GM13977 (cell line): ENCODE measurements at regions not wholly inside any gene's neighbourhood (a gene's known extent, or its start where the extent isn't known, plus 50 kb on each side); places are given as distances from the start of the nearest gene placed in this dataset.

ENCODE experiments used
- DNase-seq: peaks from one replicate; pipeline ENCODE4 v3.0.0; 2012; ENCODE audit warnings: low spot score
- in situ Hi-C: fragments of 300-500 bp; cut with MboI; formaldehyde crosslinking; loops from one replicate; pipeline ENCODE4 v1.12.0; 2022; ENCODE audit warnings: low sequenced_read_pairs, low pct_unique_long_range_greater_than_20kb, mixed read lengths, inconsistent platforms; ENCODE audit not compliant: unreplicated experiment
- TF ChIP-seq, protein P1 (sequence below): IDR thresholded peaks from 2 replicates; pipeline ENCODE4 v1.5.1; 2012; ENCODE audit warnings: mild to moderate bottlenecking, control low read depth; ENCODE audit not compliant: insufficient read depth; ENCODE audit errors: extremely low read depth, missing control alignments

DNA sequence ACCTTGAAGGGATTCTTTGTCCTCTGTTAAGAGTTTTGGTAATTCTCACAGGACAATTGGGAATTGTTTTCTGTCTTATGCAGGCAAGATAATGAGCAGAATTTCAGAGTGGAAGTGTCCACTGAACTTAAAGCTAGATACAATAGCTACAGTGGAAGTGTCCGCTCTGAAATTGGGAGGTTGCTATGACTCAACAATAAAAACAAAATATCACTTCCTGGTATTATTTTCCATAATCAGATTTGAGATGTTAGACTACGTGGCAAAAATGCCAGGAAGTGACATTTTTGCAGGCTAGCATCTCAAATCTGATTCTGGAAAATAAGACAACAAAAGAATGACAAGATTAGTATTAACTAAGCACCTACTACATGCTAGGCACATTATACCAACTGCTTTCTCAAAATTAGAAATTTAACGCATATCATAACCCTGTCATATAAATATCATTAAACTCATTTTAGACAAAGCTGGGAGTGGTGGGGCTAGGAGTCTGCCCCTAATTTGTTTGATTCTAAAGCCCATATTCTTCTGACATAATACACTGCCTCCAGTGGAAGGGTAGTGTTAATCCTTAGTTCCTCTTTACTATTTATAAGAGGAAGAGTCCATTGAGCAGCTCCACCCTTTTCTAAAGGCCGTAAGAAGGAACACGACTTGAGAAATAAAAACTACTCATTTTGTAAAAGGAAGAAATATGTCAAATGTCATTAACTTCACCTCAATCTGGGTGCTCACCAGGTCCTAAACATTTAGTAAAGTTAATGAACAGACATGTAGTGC lies 266.9 kb upstream of the STT3B start:
- TF ChIP-seq, protein P1, sequence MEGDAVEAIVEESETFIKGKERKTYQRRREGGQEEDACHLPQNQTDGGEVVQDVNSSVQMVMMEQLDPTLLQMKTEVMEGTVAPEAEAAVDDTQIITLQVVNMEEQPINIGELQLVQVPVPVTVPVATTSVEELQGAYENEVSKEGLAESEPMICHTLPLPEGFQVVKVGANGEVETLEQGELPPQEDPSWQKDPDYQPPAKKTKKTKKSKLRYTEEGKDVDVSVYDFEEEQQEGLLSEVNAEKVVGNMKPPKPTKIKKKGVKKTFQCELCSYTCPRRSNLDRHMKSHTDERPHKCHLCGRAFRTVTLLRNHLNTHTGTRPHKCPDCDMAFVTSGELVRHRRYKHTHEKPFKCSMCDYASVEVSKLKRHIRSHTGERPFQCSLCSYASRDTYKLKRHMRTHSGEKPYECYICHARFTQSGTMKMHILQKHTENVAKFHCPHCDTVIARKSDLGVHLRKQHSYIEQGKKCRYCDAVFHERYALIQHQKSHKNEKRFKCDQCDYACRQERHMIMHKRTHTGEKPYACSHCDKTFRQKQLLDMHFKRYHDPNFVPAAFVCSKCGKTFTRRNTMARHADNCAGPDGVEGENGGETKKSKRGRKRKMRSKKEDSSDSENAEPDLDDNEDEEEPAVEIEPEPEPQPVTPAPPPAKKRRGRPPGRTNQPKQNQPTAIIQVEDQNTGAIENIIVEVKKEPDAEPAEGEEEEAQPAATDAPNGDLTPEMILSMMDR, result no peak
- in situ Hi-C loops, result no loop called here
- DNase-seq, result no peak

DNA sequence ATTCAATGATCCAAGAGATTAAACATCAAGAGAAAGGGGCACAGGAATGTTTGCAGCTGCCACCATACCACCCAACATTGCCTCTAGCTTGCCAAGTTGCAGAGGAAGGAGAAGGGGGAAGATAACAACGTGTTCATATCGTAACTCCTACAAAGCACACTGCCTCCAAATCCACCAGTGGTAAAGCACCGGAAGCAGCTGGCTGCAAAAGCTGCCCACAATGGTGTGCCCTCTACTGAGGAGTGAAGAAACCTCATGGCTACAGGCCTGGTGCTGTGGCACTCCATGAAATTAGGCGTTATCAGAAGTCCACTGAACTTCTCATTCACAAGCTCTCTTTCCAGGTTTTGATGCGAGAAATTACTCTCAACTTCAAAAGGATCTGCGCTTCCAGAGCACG lies 263.9 kb upstream of the STT3B start:
- TF ChIP-seq, protein P1, result no peak
- no peak for DNase-seq
- in situ Hi-C loops, result no loop called here

DNA sequence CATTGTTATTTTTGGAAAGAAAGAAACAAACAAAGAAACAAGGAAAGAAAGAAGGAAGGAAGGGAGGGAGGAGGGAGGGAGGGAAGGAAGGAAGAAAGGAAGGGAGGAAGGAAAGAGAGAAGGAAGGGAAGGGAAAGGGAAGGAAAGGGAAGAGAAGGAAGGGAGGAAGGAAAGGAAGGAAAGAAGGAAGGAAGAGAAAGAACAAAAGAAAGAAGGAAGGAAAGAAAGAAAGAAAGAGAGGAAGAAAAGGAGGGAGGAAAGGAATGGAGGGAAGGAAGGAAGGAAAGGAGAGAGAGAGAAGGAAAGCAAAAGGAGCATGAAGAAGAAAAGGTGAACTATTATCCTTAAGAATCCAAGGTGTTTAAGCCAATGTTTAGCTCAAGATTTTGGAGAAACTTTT lies 262.7 kb upstream of the STT3B start:
- no peak for DNase-seq
- in situ Hi-C loops, result no loop called here
- TF ChIP-seq, protein P1, result no peak

DNA sequence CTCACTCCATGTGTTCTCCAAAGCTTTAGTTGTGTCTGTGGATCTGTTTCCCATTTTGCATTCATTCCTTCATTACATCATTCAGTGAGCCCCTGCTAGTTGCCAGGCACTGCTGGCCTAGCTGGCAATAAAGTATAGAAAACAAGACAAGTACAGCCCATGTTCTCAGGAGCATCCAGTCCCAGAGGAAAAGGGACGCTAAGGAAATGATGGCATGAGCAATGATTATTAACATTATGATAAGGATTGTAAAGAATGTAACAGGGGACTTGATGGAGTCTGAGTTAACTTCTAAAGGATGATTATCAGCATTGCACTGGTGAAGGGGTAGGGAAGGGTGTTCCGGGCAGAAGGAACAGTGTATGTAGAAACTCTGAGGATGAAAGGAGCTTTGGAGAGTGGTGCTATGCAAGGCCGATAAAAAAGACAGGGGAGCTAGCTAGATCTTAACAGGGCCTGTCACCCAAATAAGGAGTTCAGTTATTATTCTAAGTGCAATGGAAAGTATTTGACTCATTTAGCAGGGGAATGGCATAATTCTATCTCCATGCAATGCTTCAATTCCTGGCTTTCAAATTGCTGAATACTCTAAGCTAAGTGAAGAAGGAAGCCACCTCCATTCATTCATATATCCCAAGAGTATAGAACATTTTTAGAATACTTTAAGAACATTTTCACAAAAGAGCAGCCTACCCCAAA lies 258.2 kb upstream of the STT3B start:
- in situ Hi-C loops, result no loop called here
- DNase-seq, result no peak

DNA sequence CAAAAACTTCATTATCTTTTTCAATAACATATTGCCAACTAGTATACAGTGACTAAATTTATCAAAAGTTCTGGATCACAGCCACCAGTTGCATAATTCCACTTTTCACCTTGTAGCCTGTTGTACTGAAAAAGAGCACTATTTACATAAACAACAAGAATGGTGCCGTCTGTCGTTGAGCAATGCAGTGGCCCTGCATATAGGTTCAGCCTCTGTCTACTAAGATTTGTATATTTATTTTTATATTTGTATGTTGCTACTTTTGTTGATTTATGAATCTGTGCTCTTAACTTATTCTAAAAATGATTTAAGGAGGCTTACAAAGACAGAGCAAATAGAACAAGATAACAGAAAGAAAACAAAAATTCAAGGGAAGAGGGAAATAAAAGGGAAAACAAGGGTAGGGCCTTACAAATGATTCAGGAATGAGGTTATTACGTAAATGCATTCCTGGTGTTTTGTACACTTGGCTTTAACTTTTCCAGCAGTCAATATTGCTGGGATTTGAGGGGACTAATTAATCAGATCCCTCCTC lies 257.6 kb upstream of the STT3B start:
- in situ Hi-C loops, result no loop called here
- TF ChIP-seq, protein P1, result no peak
- no peak for DNase-seq

More for the DNA sequence above, 258.2 kb upstream of the STT3B start:
- TF ChIP-seq, protein P1, result no peak

DNA sequence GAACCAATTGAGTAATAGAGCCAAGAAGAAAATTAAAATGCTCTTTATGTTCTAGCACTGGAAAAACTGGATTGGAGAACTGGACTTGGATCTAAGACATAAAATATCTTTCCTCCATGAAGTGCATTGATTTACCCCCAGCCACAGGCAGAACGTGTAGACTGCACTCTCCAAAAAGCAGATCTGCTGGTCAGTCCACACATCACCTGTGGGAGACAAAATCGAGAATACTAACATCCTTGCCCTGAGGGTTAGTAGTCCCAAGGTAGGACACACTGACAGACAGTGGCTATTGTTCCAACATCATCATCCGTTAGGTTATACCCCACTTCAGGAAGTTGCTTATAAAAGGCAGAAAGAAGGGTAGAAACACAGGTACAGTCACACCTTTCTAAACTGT lies 257.1 kb upstream of the STT3B start:
- in situ Hi-C loops, result no loop called here

More for the DNA sequence above, 257.1 kb upstream of the STT3B start:
- TF ChIP-seq, protein P1, result no peak
- DNase-seq, result no peak
